ENCODE measurements at regions not wholly inside any gene's neighbourhood (a gene's known extent, or its start where the extent isn't known, plus 50 kb on each side); places are given as distances from the start of the nearest gene placed in this dataset.
"Not testable (repeated sequence)": the region's sequence is repeated elsewhere in the genome, so short reads cannot be mapped to it uniquely, and the experiment has no call there.

DNA sequence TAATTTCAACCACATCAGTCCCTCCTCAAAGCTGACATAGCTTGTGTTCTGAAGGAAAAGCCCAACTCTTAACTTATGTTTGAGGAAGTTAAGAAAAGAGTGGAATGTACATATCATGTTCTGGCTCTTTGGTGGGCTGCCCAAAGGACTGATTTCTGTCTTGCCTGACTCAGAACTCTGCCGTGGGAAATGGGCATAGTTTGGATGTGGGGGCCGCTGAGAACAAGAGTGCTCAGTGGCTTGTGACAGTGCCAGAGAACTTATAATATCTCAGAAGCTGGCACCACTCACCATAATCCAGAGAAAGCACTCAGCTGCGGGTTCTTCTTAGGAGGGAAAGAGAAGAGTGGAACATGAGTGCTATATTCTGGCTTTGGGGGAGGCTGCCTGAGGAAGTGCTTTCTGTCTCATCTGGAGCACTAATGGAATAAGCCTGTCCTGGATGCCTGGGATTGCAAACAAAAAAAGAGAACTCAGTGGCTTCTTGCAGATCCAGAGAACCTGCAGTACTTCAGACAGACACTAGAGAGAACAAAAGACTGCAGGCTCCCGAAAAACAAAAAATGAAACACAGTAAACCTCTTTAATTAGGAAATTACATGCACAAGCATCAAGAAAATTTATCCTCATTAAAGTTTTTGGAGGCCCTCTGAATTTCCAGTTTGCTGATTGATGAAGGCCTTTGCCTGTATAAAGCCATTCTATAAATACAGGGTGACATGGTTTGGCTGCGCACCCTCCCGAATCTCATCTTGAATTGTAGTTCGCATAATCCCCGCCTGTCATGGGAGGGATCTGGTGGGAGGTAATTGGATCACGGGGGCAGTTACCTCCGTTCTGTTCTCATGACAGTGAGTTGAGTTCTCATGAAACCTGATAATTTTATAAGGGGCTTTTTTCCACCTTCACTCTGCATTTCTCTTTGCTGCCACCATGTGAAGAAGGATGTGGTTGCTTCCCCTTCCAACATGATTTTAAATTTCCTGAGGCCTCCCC, 207.0 kb downstream of the DMAC1 start:
- H3K9me3 Mint-ChIP-seq, result peaks cover 7% of the 10 kb centered on the region
- H3K36me3 Mint-ChIP-seq (ENCODE audit: low read depth), result no peaks in the 10 kb centered on the region
- no peak overlapping the region for H3K27ac Mint-ChIP-seq
- H3K27me3 Mint-ChIP-seq, result no peaks in the 10 kb centered on the region
- no peaks in the 10 kb centered on the region for H3K4me1 Mint-ChIP-seq (ENCODE audit: low read depth)
- no peak overlapping the region for H3K4me3 Mint-ChIP-seq

- H3K27me3 Mint-ChIP-seq, result no peaks in the 10 kb centered on the region
- no peak overlapping the region for H3K27ac Mint-ChIP-seq
- no peaks in the 10 kb centered on the region for H3K4me1 Mint-ChIP-seq (ENCODE audit: low read depth)
- H3K4me3 Mint-ChIP-seq, result no peak overlapping the region
- peaks cover 11% of the 10 kb centered on the region for H3K9me3 Mint-ChIP-seq
- no peaks in the 10 kb centered on the region for H3K36me3 Mint-ChIP-seq (ENCODE audit: low read depth)
Measured at GRCh38 chr9:7591501-7591900, 208.1 kb downstream of the DMAC1 start.

DNA sequence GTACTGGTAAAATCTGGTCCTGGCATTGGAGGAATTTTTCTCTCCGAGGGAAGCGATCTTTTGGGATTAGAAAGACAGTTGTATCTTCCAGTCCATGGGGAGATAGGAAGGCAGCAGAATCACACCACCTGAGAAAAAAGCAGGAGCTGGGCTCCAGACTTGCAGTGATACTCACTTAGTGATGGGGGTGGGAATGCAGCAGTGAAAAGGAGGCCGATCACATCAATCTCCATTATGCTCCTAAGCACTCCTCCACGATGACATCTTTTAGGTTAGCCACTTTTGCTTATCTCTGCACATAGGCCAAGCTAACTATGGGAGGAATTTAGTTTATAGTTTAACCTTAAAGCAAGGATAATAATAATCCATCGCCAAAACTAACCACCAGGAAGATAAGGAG, 219.0 kb downstream of the DMAC1 start:
- H3K4me1 Mint-ChIP-seq (ENCODE audit: low read depth), result no peaks in the 10 kb centered on the region
- no peaks in the 10 kb centered on the region for H3K9me3 Mint-ChIP-seq
- no peak overlapping the region for H3K27ac Mint-ChIP-seq
- no peaks in the 10 kb centered on the region for H3K36me3 Mint-ChIP-seq (ENCODE audit: low read depth)
- no peaks in the 10 kb centered on the region for H3K27me3 Mint-ChIP-seq
- no peak overlapping the region for H3K4me3 Mint-ChIP-seq

GRCh38 chr9:7579351-7579750, 220.2 kb downstream of the DMAC1 start:
- no peak overlapping the region for H3K4me3 Mint-ChIP-seq
- no peaks in the 10 kb centered on the region for H3K4me1 Mint-ChIP-seq (ENCODE audit: low read depth)

DNA sequence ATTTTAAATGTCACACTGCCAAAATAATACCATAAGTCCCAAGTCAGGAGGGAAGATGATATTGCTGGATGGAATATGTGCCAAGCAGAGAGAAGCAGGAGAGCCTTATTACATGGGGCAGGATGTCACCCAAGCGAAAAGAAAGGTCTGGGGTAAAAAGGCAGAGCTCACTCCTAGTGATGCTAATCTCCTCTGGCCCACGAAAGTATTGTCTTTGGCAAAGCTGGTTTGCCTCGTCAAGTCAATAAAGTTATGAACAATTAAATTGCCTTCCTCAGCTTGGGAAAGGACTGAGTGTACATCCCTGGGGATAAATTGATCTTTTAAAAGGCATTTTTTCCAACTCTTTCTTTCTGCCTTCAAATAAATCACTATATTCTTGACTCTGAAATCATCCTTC, 220.6 kb downstream of the DMAC1 start:
- H3K4me1 Mint-ChIP-seq (ENCODE audit: low read depth), result no peaks in the 10 kb centered on the region
- no peaks in the 10 kb centered on the region for H3K9me3 Mint-ChIP-seq
- H3K36me3 Mint-ChIP-seq (ENCODE audit: low read depth), result no peaks in the 10 kb centered on the region
- no peak overlapping the region for H3K4me3 Mint-ChIP-seq
- H3K27ac Mint-ChIP-seq, result no peak overlapping the region
- no peaks in the 10 kb centered on the region for H3K27me3 Mint-ChIP-seq

More at GRCh38 chr9:7579351-7579750, 220.2 kb downstream of the DMAC1 start:
- no peak overlapping the region for H3K27ac Mint-ChIP-seq
- H3K9me3 Mint-ChIP-seq, result no peaks in the 10 kb centered on the region
- H3K36me3 Mint-ChIP-seq (ENCODE audit: low read depth), result no peaks in the 10 kb centered on the region
- no peaks in the 10 kb centered on the region for H3K27me3 Mint-ChIP-seq

- Mint-ChIP-seq H3K4me1 (ENCODE audit: low read depth) (no peaks in the 10 kb centered on the region), H3K27me3 (peaks cover 13% of the 10 kb centered on the region), H3K27ac (no peak overlapping the region), H3K36me3 (ENCODE audit: low read depth) (no peaks in the 10 kb centered on the region), H3K9me3 (no peaks in the 10 kb centered on the region), H3K4me3 (no peak overlapping the region)
Measured at GRCh38 chr9:7570107-7570720, 229.4 kb downstream of the DMAC1 start.

- Mint-ChIP-seq H3K27ac (no peak overlapping the region), H3K27me3 (peaks cover 15% of the 10 kb centered on the region), H3K4me1 (ENCODE audit: low read depth) (no peaks in the 10 kb centered on the region), H3K36me3 (ENCODE audit: low read depth) (no peaks in the 10 kb centered on the region), H3K9me3 (no peaks in the 10 kb centered on the region), H3K4me3 (no peak overlapping the region)
Measured at GRCh38 chr9:7567687-7568086, 231.9 kb downstream of the DMAC1 start.

DNA sequence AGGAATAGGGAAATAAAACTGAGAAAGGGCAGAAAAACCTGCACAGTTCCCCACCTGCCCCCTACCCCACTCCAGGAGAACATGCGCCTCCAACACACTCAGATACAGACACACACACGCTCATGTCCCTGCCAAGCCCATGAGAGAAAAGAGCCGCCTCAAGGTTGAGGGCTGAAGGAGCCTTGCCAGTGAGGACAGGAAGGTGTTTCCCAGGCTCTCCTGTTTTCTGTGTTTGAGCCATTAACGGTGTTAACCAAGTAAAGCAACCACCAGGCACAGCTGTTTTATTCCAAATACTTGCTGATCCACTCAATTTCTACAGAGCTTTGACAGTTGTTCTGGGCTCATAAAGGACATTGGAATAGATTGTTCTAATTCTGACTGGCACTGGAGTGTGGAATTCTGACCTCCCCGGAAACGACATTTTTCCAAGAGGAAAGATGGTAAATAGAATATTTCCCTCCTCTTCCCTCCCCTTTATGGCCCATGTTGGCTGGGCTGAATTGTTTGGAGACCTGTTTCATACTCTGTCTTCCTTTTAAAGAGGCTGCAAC, 238.0 kb downstream of the DMAC1 start:
- H3K4me1 Mint-ChIP-seq (ENCODE audit: low read depth), result no peaks in the 10 kb centered on the region
- H3K27ac Mint-ChIP-seq, result no peak overlapping the region
- H3K9me3 Mint-ChIP-seq, result no peaks in the 10 kb centered on the region
- H3K4me3 Mint-ChIP-seq, result no peak overlapping the region
- no peaks in the 10 kb centered on the region for H3K36me3 Mint-ChIP-seq (ENCODE audit: low read depth)
- peaks cover 6% of the 10 kb centered on the region for H3K27me3 Mint-ChIP-seq

GRCh38 chr9:7560669-7561305, 238.8 kb downstream of the DMAC1 start:
- H3K27ac Mint-ChIP-seq, result no peak overlapping the region
- no peaks in the 10 kb centered on the region for H3K9me3 Mint-ChIP-seq
- H3K4me1 Mint-ChIP-seq (ENCODE audit: low read depth), result no peaks in the 10 kb centered on the region
- H3K36me3 Mint-ChIP-seq (ENCODE audit: low read depth), result no peaks in the 10 kb centered on the region
- no peak overlapping the region for H3K4me3 Mint-ChIP-seq
- H3K27me3 Mint-ChIP-seq, result peaks cover 6% of the 10 kb centered on the region

DNA sequence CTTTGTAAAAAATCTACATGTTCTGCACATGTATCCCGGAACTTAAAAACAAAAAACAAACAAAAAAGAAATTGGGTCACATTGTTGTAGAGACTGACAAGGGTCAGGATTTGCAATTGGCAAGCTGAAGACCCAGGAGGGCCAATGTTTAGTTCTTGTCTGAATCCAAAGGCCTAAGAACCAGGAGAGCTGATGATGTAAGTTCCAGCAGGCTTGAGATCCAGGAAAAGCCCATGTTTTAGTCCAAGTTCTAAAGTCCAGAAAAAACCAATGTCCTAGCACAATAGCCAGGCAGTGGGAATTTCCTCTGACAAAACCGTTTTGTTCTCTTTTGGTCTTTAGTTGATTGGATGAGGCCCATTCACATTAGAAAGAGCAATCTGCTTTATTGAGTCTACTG, 244.9 kb downstream of the DMAC1 start:
- Mint-ChIP-seq H3K9me3 (peaks cover 4% of the 10 kb centered on the region), H3K4me3 (no peak overlapping the region), H3K27me3 (peaks cover 12% of the 10 kb centered on the region), H3K4me1 (ENCODE audit: low read depth) (no peaks in the 10 kb centered on the region), H3K36me3 (ENCODE audit: low read depth) (no peaks in the 10 kb centered on the region), H3K27ac (no peak overlapping the region)

GRCh38 chr9:7552706-7553105, 246.9 kb downstream of the DMAC1 start:
- H3K9me3 Mint-ChIP-seq, H3K4me3 Mint-ChIP-seq: not testable (repeated sequence)
- H3K27me3 Mint-ChIP-seq, result peaks cover 16% of the 10 kb centered on the region

GRCh38 chr9:7549249-7549648, 250.3 kb downstream of the DMAC1 start:
- H3K4me3 Mint-ChIP-seq, result no peak overlapping the region
- no peak overlapping the region for H3K27ac Mint-ChIP-seq
- peaks cover 21% of the 10 kb centered on the region for H3K27me3 Mint-ChIP-seq
- H3K9me3 Mint-ChIP-seq, result peaks cover 1% of the 10 kb centered on the region
- H3K4me1 Mint-ChIP-seq (ENCODE audit: low read depth), result no peaks in the 10 kb centered on the region
- H3K36me3 Mint-ChIP-seq (ENCODE audit: low read depth), result no peaks in the 10 kb centered on the region

More at GRCh38 chr9:7552706-7553105, 246.9 kb downstream of the DMAC1 start:
- not testable (repeated sequence) for H3K27ac Mint-ChIP-seq; H3K4me1 Mint-ChIP-seq (ENCODE audit: low read depth); H3K36me3 Mint-ChIP-seq (ENCODE audit: low read depth)

DNA sequence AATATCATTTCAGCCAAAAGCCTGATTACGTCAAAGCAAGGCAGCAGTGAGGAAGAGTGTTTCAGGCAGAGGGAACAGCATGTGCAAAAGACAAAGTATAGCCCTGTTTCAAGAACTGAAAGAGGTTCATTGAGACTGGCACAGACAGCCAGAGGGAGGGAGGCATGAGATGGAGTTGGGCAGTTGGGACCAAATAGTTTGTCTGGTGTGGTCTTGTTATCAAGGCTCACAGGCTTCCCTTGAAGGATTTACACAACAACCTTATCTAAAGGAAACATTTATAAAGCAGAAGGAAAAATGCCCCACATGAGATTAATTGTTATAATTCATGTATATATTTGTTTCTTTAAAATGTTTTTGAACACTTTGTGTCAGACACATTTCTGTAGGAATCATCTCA, 253.3 kb downstream of the DMAC1 start:
- H3K4me3 Mint-ChIP-seq, result no peak overlapping the region
- H3K4me1 Mint-ChIP-seq (ENCODE audit: low read depth), result no peaks in the 10 kb centered on the region
- no peaks in the 10 kb centered on the region for H3K9me3 Mint-ChIP-seq
- H3K27ac Mint-ChIP-seq, result no peak overlapping the region
- H3K27me3 Mint-ChIP-seq, result peaks cover 17% of the 10 kb centered on the region
- H3K36me3 Mint-ChIP-seq (ENCODE audit: low read depth), result no peaks in the 10 kb centered on the region

GRCh38 chr9:7545371-7546165, 254.0 kb downstream of the DMAC1 start:
- no peak overlapping the region for H3K4me3 Mint-ChIP-seq
- H3K36me3 Mint-ChIP-seq (ENCODE audit: low read depth), result no peaks in the 10 kb centered on the region
- no peaks in the 10 kb centered on the region for H3K9me3 Mint-ChIP-seq
- peaks cover 18% of the 10 kb centered on the region for H3K27me3 Mint-ChIP-seq
- no peak overlapping the region for H3K27ac Mint-ChIP-seq
- H3K4me1 Mint-ChIP-seq (ENCODE audit: low read depth), result no peaks in the 10 kb centered on the region

Measured in stimulated activated naive CD8-positive, alpha-beta T cell treated with anti-CD3 and anti-CD28 coated beads, Interleukin-15, Interleukin-2, amounts not matched to agents 100 ng/mL and 50 ng/mL, for 24 hours (primary cell).